HG02759 (cell line): ENCODE measurements at regions not wholly inside any gene's neighbourhood (a gene's known extent, or its start where the extent isn't known, plus 50 kb on each side); places are given as distances from the start of the nearest gene placed in this dataset.
A peak's percentile ranks its signal among the peaks of the same experiment; 100 is the strongest.
"Not testable (repeated sequence)": the region's sequence is repeated elsewhere in the genome, so short reads cannot be mapped to it uniquely, and the experiment has no call there.

Experiments
- ATAC-seq: cut with Tn5 transposase; IDR thresholded peaks from one replicate; pipeline ENCODE4 v1.9.1; 2021; ENCODE audit warnings: mild to moderate bottlenecking, moderate library complexity; ENCODE audit not compliant: unreplicated experiment

DNA sequence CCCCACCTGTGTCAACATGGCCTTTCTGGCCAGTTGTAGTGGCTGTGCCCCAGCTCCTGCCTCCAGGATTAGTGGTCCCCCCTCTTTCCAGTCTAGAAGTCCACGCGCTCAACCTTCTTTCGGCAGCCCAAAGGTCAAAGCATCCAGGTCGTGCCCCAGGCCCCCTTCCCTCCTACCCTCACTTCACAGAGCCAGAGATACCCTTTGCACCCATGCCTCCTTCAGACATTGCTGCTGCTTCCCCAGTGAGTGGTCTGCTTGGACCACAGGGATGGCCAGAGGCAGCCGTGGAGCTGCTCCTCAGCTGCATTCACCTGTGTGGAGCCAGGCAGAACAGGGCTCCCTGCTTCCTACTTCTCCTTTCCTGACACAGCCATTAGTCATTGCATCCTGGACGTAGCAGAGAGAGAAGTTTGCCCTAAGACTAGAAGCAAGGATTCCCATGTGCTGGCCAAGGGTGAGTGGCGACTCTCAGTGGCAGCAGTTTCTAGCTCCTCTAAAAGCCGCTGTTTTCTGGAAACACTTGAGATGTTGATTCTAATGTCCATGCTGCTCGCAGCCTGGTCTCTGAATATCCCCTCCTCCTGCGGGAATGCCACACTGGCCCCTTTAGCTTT, 243.1 kb upstream of the SHH start:
- ATAC-seq, result no peak

DNA sequence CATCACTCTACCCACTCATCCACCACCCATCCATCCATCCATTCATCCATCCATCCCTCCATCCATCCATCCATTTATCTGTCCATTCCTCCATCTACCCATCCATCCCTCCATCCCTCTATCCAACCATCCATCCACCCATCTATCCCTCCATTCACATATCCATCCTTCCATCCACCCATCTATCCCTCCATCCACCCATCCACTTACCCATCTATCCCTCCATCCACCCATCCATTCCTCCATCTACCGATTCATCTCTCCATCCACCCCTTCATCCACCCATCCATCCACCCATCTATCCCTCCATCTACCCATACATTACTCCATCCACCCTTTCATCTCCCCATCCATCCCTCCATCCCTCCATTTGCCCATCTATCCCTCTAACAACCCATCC, 239.6 kb upstream of the SHH start:
- no peak for ATAC-seq

DNA sequence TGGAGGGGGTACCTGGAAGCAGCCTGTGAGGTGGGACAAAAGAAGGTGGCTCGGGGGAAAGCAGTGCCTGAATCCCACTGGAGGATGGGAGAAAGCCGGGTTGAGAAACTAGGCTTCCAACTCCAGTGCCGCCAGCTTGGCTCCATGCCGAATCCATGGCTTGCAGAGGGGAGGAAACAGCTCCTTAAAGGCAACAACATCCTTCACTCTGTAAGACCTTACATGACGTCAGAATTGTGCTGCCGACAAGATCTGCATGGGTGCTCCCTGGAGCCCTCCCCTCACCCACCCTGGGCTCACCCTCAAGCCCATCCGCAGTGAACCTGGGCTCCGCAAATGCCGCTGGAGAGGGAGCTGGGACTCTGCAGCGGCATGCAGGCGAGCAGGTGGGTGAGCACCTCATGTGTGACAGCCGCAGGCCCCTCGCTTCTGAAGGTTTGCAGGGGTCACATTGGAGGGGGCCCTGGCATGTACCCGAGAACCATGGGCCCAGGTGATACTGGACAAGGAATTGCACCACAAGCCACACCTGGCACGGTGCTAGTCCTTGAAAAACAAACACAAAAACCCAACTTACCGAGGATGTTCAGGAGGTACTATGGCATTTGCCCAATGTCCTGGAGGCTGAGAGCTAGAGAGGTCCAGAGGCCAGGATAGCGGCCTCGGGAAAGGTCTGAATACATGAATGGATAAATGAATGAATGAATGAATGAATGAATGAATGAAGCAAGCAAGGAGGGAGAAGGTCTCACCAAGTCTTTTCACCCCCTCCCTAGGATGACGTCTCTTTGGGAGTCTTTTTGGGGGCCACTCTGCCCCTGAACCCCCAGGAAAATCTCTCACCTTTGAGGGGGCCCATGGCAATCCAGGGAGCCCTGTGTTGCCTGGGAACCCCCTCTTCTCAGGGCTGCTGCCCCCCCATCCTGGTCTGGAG, 238.6 kb upstream of the SHH start:
- no peak for ATAC-seq

DNA sequence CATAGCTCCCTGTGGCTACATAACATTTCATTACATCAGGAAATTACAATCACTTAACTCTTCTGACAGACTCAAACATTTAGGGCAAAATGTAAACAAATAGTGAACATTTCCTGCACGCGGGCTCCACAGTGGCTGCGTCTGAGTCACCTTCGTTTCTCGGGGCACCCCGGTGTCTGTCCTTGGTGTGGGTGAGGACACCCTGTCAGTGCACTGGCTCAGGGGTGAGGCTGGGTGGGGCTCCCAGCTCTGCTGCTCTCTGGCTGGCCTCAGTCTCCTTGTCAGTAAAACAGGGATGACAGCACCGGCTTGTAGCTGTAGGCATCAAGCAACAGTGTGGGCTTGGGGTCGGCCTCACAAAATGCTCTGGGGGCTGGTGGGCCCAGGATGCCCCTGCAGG, 237.1 kb upstream of the SHH start:
- no peak for ATAC-seq

DNA sequence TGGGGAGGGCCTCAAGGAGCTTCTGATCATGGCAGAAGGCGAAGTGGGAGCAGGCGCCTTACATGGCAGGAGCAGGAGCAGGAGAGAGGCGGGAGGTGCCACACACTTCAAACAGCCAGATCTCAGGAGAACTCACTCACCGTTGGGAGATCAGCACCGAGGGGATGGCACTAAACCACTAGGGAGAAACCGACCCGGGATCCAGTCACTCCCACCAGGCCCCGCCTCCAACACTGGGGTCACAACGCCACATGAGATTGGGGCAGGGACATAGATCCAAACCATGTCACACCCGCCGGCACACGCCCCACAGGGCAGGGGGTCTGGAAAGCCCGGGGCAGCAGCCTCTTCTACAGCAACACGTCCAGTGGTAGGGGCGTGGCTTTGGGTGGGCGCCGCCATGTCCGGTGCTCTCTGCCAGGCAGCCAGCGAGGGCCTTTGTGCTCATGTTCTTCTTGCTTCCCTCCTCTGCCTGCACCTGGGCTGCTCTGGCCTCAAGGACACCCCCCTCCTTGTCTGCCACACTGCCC, 233.8 kb upstream of the SHH start:
- ATAC-seq, result no peak

DNA sequence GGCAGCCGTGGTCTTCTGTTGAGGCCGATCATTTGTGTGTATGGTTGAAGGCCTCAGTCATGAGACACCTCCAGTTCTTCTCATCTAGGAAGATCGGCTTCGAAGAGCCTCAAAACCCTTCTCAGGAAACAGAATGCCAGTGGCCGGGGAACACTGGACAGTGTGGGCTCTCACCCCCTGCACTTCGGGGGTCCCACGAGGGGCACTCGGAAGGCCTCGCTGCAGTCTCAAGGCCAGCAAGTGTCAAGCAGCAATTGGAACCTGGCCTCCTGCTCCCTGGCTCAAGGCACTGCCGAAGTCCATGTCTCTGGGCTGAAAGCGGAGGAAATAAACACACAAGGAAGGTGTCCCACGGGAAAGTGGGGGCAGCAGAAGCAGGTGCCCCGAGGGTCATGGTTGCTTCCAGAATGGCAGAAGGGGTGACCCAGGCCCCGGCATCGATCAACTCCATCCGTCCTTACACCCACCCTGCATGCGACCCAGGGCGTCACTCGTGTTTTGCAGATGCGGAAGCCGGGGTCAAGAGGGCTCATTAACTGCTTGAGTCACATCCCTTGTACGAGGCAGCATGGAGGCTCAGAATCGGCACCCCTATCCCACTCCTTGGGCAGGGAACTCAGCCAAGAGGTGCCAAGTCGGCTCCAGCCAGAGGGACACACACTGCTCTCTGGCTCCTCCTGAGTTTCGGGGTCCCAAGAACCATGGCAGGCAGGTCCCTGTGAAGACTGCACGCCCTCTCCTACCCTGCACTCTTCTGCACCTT, 231.3 kb upstream of the SHH start:
- ATAC-seq, result no peak

DNA sequence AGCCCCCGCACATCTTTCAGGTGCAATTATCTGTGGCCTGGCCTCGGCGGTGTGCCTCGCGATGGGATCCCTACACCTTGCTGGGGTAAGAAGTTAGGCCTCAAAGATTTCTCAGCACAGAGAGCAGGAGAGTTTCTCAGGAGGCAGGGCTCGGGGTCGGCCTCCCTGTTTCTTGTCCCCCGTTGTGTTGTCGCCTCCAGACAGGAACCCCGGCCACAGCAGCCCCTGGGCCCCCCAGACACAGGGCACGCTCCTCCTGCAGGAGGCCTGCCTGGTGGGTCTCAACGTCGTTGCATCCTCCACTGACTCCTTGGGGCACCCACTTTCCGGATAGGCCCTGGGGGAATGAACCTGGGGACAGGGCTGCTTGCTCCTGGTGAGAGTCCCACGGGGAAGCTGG, 229.1 kb upstream of the SHH start:
- ATAC-seq, result no peak

DNA sequence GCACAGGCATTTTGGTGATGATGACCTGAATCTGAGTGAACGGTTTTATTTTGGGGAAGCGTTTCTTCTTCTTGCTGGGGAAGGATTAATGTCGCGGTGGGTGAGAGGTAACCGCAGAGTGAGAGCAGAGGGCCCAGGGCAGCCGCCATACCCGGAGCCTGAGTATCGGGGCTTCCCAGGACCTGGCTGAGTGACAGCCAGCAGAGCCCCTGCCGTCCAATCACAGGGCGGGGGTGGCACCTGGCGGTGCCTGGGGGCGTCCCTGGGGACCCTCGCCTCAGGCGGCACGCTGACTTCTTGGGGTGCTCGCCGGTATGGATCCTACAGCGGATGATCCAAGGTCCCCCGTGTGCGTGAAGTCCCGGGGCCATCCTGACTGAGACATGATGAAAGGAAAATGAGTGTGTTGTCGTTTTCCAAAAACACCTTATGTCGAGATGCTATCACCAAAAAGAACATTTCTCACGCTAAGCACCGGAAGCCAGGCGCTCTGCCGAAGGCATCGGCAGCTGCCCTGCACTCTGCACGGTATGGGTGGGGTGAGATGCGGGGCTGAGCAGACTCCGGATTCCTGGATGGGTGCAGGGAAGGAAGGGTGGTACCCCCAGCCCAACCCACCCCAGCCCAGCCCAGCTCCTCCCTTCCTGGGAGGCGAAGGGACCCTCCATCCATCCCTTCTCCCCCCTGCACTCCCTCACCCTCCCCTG, 227.9 kb upstream of the SHH start:
- no peak for ATAC-seq

DNA sequence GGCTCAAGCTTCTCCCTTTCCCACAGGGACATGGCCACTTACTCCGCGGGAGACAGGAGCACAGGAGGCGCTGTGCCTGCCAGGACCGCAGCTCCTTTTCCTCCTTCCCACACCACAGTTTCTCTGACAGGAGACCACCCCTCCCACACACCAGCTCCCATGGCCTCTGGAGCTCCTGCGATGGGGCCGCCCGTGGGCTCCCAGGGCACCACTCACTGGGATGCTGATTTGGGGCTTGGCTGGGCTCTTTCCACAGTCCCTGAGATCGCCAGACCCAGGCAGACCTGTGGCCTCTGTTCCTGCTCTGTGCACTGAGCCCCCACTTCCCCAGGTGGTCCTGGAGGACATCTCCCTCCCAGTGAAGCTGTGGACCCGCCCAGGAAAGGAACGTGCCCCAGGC, 226.9 kb upstream of the SHH start:
- no peak for ATAC-seq

DNA sequence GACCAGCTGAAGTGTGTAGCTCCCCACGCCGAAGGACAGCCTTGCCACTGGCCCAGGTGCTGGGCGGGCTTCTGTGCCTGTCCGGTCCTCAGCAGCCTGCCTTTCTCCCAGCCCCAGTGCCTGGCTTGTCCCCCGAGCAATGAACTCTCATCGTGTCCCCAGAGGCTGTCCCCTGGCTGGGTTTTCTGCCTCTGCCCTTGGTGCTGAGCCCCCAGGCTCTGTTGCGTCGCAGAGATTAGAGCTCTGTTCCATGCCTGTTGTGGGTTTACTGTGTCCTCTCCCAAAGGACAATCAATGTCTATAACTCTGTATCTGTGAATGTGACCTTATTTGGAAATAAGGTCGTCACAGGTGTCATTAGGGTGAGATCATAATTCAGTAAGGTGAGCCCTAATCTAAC, 226.1 kb upstream of the SHH start:
- no peak for ATAC-seq

DNA sequence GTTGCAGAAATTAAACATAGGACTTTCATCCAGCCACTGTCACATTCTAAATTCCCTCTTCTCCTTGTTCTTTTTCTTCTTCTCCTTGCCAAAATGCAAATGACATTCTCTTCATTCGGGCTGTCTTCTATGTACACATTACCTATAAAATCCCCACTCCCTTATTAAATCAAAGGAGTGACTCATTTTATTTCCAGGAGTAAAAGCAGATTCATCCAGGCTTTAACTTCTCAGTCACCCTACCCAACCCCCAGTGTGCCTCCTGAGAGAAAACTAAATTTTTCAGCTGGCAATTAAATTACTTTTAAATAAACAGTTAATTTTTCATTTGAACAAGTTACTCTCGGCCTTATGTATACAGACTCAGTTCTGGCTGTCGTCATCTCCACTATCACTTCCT, 223.9 kb upstream of the SHH start:
- no peak for ATAC-seq

DNA sequence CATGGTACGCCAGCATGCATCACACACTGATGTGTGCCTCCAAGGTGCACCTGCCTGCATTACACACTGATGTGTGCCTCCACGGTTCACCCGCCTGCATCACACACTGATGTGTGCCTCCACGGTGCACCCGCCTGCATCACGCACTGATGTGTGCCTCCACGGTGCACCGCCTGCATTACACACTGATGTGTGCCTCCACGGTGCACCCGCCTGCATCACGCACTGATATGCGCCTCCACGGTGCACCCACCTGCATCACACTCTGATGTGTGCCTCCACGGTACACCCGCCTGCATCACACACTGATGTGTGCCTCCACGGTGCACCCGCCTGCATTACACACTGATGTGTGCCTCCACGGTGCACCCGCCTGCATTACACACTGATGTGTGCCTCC, 223.1 kb upstream of the SHH start:
- not testable (repeated sequence) for ATAC-seq

DNA sequence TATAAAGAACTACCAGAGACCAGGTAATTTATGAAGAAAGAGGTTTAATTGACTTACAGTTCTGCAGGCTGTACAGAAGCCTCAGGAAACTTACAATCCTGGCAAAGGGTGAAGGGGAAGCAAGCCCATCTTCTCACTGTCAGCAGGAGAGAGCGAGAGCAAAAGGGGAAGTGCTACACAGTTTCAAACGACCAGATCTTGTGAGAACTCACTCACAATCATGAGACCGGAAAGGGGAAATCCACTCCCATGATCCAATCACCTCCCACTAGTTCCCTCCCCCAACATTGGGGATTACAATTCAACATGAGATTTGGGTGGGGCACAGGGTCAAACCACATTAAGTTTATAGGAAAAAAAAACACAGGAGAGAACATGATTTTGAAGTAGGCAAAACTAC, 222.1 kb upstream of the SHH start:
- ATAC-seq, result peak; percentile 83

DNA sequence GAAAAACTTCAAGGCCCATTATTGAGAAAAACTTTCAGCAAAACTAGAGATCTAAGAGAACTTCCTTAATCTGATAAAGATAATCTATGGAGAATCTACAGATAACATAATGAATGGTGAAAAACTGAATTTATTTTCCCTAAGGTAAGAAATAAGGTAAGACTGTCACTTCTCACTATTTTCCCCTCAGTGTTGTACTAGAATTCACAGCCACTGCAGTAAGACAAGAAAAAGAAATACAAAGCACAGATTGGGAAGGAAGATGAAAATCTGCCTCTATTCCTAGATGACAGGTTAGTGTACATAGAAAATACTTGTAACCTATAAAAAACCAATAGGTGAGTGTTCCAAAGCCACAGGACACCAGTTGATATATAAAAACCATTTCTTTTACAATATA, 220.7 kb upstream of the SHH start:
- no peak for ATAC-seq

DNA sequence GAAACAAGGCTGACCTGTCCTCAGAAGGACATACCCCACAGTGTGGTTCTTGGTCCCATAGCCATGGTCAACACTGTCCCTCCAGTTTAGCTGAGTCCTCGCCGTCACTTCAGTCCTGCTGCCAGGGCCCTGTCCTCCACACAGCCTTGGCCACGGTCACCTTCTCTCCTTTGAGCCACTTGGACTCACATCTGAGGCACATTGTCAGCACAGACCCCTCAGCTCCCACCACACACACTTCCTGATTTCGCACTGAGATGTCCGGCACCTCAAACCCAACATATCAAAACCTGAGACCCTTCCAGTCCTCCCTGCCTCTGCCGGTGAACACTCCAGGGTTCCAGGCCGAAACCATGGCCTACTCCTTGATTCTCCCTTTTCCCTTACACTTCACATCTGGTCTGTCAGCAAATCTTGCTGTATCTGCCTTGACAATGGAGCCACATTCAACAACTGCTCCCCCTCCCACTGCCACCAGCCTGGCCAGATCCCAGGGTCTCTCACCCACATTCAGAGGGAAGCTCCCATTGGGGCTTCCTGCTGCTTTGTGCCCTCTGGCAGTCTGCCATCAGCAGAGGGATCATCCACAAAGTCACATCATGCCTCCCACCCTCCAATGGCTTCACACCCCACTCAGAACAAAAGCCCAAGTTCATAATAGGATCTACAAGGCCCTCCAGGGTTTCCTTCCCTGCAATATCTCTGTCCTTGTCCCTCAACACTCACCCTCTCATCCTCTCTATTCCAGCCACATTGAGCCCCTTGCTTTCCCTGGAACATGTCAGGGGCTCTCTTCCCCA, 219.6 kb upstream of the SHH start:
- ATAC-seq, result no peak

DNA sequence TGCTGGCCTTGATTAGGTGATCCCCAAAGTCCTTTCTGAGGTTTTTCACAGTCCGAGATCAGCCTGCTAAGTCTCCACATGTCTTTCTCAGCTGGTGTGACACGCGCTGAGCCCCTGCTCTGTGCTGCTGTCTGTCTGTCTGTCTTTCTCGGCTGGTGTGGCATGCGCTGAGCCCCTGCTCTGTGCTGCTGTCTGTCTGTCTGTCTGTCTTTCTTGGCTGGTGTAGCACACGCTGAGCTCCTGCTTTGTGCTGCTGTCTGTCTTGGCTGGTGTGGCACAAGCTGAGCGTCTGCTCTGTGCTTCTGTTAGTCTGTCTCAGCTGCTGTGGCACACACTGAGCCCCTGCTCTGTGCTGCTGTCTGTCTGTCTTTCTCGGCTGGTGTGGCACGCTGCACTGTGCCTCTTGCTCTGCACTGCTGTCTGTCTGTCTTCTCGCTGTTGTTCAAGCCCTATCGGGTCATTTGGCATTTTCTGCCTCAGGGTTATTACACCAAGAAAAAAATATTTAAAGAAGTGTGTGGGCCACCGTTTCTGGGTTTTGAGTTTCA, 217.3 kb upstream of the SHH start:
- ATAC-seq, result no peak

DNA sequence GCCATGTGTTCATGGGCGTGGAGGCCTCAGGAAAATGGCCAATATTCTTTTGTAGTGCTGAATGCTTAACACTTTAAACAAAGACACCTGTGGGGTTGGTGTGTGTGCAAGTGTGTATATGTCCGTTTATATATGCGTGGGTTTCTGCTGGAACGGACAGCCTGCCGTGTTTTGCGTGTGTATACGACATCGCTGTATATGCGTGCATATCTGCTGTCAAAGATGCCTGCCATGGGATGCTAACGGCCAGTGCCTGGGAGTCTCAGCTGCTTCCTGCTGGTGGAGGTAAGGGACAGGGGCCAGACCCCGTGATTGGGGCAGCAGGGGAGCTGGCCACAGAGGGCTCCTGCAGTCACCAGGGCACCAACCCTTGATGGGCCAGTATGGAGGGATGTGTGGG, 216.3 kb upstream of the SHH start:
- no peak for ATAC-seq

DNA sequence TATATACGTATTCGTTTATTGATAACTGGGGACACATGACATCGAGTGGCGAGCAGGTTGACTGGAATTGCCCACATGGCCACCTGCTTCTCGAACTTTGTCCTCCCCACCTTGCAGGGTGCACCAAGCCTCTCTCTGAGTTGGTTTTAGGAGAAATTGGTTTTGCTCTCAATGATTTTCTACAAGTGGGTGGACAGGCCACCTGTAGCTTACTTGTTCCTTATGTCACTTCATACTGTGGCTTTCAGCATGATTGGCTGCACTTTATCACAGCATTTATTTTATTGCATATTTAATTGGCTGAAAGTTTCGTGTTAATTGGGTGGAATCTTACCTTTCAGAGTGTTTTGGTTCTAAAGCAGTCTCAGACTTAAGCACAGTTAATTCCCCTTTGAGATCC, 215.6 kb upstream of the SHH start:
- no peak for ATAC-seq

DNA sequence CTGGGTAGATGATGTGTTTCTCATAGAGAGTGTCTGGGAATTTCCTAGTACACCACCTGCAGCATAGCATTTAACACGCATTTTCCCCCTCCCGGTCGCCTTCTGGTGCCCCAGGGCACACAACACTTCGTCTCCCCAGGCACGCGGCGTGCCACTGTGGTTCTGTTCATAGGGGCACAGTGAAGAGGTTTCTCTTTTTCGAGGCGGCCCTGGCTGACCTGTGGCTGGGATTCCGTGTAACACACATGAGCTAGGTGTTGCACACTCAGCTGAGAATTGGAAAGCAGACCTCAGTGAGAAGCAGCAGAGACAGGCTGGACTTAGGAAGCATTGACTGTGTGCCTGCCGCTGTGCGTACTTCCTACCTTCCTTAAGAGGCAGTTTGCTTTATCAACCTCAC, 214.3 kb upstream of the SHH start:
- no peak for ATAC-seq

DNA sequence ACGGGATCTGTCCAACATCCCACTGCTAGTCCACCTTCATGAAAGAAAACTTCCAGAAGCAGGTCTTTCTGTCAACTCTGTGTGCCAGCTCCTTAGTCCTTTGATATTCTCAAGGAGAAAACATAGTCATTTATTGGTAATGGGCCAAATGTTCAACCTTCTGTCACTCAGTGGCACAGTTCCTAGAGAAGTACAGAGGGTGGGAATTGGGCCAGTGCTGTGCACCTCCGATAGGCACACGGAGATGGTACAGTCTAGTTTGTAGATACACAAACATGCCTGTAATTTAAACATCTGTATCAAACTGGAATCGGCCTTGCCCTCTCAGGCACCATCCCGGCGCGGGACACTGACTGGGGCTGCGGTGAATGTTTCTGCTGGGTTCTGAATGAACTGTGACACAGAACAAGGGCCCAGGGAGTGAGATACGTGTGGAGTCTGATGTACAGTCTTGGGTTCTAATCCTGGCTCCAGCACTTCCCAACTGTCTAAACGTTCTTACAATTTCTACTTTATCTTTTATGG, 213.9 kb upstream of the SHH start:
- no peak for ATAC-seq
